Neural crest cell (in vitro differentiated cells): ENCODE measurements at regions not wholly inside any gene's neighbourhood (a gene's known extent, or its start where the extent isn't known, plus 50 kb on each side); places are given as distances from the start of the nearest gene placed in this dataset.

Experiments
- DNase-seq: peaks from one replicate; pipeline ENCODE4 v3.0.0; 2021; ENCODE audit warnings: low read depth, mixed read lengths, low spot score
- H3K27ac Mint-ChIP-seq: one replicate; pipeline ENCODE4 v1.8.0; 2021; ENCODE audit warnings: mild to moderate bottlenecking, mixed read lengths; ENCODE audit not compliant: unreplicated experiment
- H3K27me3 Mint-ChIP-seq: 2 replicates; pipeline ENCODE4 v1.8.0; 2021; ENCODE audit warnings: low read depth, mild to moderate bottlenecking, mixed read lengths
- H3K36me3 Mint-ChIP-seq: 2 replicates; pipeline ENCODE4 v1.8.0; 2021; ENCODE audit warnings: low read depth, mild to moderate bottlenecking, mixed read lengths
- H3K4me1 Mint-ChIP-seq: 2 replicates; pipeline ENCODE4 v1.8.0; 2021; ENCODE audit warnings: mixed read lengths
- H3K4me3 Mint-ChIP-seq: one replicate; pipeline ENCODE4 v1.8.0; 2021; ENCODE audit warnings: mild to moderate bottlenecking, mixed read lengths
- H3K9me3 Mint-ChIP-seq: 2 replicates; pipeline ENCODE4 v1.8.0; 2021; ENCODE audit warnings: mixed read lengths
- TF ChIP-seq, protein P1 (sequence below): fragments of 200-600 bp; sonication (generic); conservative IDR thresholded peaks from 2 replicates; pipeline ENCODE4 v1.5.0; 2021; ENCODE audit warnings: antibody characterized with exemption, mild to moderate bottlenecking

GRCh38 chr5:167895899-167896659 lies 395.4 kb upstream of the WWC1 start:
- DNase-seq, result no peak
- H3K36me3 Mint-ChIP-seq, result peaks cover 2% of the 10 kb centered on the region
- H3K4me1 Mint-ChIP-seq, result peaks cover 9% of the 10 kb centered on the region
- no peak overlapping the region for H3K27ac Mint-ChIP-seq
- H3K4me3 Mint-ChIP-seq, result no peak overlapping the region
- TF ChIP-seq, protein P1, sequence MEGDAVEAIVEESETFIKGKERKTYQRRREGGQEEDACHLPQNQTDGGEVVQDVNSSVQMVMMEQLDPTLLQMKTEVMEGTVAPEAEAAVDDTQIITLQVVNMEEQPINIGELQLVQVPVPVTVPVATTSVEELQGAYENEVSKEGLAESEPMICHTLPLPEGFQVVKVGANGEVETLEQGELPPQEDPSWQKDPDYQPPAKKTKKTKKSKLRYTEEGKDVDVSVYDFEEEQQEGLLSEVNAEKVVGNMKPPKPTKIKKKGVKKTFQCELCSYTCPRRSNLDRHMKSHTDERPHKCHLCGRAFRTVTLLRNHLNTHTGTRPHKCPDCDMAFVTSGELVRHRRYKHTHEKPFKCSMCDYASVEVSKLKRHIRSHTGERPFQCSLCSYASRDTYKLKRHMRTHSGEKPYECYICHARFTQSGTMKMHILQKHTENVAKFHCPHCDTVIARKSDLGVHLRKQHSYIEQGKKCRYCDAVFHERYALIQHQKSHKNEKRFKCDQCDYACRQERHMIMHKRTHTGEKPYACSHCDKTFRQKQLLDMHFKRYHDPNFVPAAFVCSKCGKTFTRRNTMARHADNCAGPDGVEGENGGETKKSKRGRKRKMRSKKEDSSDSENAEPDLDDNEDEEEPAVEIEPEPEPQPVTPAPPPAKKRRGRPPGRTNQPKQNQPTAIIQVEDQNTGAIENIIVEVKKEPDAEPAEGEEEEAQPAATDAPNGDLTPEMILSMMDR, result no peak
- no peaks in the 10 kb centered on the region for H3K27me3 Mint-ChIP-seq
- H3K9me3 Mint-ChIP-seq, result no peaks in the 10 kb centered on the region

DNA sequence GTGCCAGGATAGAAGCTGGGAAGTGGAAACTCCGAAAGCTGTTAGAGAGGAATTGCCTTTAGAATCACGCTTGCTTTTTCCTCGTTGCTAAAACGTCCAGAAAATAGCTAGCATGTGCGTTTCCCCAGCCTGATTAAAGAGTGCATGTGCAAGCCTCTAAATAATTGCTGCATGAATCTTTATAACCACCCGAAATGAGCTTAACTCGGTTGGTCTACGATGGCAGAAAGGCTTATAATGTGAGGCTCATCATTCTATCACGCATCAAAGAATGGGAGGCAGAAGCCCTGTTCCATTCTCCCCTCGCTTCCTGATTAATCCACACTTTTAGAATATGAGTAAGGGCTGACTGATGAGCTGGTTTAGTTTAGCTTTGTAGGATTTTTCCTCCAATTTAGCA lies 394.6 kb upstream of the WWC1 start:
- Mint-ChIP-seq H3K4me1 (peaks cover 9% of the 10 kb centered on the region), H3K9me3 (no peaks in the 10 kb centered on the region), H3K4me3 (no peak overlapping the region), H3K27ac (no peak overlapping the region), H3K36me3 (no peaks in the 10 kb centered on the region), H3K27me3 (no peaks in the 10 kb centered on the region)
- no peak for DNase-seq
- TF ChIP-seq, protein P1, result no peak

GRCh38 chr5:167897371-167897770 lies 394.1 kb upstream of the WWC1 start:
- H3K4me3 Mint-ChIP-seq, result no peak overlapping the region

GRCh38 chr5:167898361-167899042 lies 392.9 kb upstream of the WWC1 start:
- Mint-ChIP-seq H3K4me1 (peaks cover 9% of the 10 kb centered on the region), H3K4me3 (no peak overlapping the region), H3K27ac (no peak overlapping the region), H3K36me3 (no peaks in the 10 kb centered on the region), H3K9me3 (no peaks in the 10 kb centered on the region), H3K27me3 (no peaks in the 10 kb centered on the region)
- TF ChIP-seq, protein P1, result no peak
- DNase-seq, result no peak

More at GRCh38 chr5:167897371-167897770, 394.1 kb upstream of the WWC1 start:
- no peak overlapping the region for H3K27ac Mint-ChIP-seq
- TF ChIP-seq, protein P1, result no peak
- H3K27me3 Mint-ChIP-seq, result no peaks in the 10 kb centered on the region
- no peaks in the 10 kb centered on the region for H3K36me3 Mint-ChIP-seq
- DNase-seq, result no peak
- peaks cover 9% of the 10 kb centered on the region for H3K4me1 Mint-ChIP-seq
- no peaks in the 10 kb centered on the region for H3K9me3 Mint-ChIP-seq

GRCh38 chr5:167899490-167900070 lies 391.9 kb upstream of the WWC1 start:
- no peak for DNase-seq
- H3K27me3 Mint-ChIP-seq, result no peaks in the 10 kb centered on the region
- H3K4me3 Mint-ChIP-seq, result no peak overlapping the region
- H3K27ac Mint-ChIP-seq, result no peak overlapping the region
- H3K36me3 Mint-ChIP-seq, result no peaks in the 10 kb centered on the region
- no peaks in the 10 kb centered on the region for H3K9me3 Mint-ChIP-seq
- TF ChIP-seq, protein P1, result no peak
- peaks cover 9% of the 10 kb centered on the region for H3K4me1 Mint-ChIP-seq
